Activated gamma-delta T cell treated with anti-CD3 and anti-CD28 coated beads, Interleukin-2, amount 50 U/mL, for 16 hours (primary cell): ENCODE measurements at regions not wholly inside any gene's neighbourhood (a gene's known extent, or its start where the extent isn't known, plus 50 kb on each side); places are given as distances from the start of the nearest gene placed in this dataset.
"Not testable (repeated sequence)": the region's sequence is repeated elsewhere in the genome, so short reads cannot be mapped to it uniquely, and the experiment has no call there.

Experiments
- DNase-seq: peaks from one replicate; pipeline ENCODE4 v3.0.0-alpha.2; 2020; ENCODE audit warnings: low read depth

DNA sequence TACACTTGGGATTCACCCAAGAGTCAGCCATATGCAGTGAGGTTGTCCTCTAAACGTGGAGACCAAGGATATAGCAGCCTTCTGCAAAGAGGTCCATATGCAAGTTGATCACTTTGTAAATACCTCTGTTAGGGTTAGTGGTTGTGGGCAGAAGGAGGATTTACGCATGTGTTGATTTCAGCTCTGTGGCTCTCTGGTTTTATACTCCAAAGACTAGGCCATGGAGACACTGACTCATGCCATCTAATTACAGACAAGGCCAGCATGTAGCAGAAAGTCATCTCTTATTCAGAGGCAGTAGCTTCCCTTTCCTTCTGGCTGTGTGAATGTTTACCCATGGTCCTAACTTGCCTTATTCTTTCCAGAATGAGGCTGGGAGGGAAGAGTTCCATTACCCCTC, 140.9 kb upstream of the GOLGA6L4 start:
- DNase-seq, result not testable (repeated sequence)

DNA sequence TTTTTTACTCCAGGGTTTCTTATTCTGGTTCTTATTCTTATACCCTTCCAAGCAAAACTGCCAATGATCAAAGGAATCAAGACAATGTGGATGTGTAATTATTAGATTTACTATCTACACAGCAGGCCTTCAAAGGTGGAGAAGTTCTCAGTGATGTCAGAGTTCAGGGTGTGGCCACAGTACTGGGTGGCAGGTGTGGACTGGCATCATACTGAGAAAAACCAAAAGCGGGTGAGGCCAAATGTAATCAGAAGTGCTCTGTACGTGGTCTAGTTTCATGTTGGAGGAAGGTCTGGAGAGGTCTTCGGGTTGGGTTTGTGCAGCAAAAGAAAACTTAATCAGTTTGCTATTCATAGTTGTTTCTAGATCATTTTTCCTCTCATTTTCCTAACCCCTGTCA, 138.5 kb upstream of the GOLGA6L4 start:
- DNase-seq, result not testable (repeated sequence)

DNA sequence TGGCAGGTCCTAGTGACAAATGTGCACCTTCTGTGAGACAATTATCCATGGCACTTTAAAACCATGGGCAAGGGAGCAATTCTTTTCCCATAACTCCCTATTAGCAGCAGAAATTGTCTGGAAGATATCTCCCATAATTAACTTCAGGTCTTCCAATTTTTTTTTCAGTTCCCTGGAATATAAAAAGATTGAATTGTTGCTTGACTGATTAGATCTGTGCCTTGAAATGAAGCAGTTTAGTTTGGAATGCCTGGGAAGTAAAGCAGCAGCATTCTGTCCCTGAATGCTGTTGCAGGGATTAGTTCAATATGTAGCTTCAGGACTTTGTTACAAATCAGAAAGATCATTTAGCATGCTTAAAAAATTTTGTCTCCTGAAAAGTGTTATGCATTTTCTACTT, 137.0 kb upstream of the GOLGA6L4 start:
- no peak for DNase-seq

DNA sequence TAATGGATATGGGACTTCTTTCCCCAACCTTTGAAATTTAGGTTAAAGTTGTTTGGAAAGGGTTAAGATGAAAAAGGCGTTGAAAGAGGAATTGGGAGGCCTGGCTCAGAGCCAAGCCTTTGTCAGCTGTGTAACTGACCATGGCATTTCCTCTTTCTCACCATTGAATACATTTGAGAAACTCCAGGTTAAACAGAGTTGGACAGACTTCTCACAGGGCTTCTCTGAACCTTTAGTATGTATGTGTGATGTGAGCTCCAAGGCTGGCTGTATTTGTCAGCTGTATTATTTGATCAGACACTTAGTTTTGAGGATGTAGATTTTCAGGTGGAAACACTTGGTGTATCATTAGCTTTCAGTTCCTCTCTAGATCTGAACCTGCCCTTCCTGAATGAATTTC, 136.4 kb upstream of the GOLGA6L4 start:
- DNase-seq, result no peak

DNA sequence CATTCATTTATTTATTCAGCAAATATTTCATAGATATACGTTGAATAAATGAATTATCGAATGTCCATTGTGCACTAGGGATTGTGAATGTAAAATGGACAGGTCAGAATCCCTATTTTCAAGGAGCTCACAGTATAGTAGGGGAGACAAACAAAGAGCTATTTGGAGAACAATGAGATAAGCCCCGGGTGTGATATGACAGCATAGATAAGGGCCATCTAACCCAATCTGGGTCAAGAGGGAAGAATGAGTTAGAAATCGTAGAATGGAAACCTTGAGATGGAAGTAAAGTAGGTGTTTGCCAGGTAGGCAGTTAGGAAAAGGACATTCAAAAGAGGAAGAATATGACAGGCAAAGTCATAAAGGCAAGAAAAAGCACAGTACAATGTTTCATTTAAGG, 132.2 kb upstream of the GOLGA6L4 start:
- DNase-seq, result no peak

DNA sequence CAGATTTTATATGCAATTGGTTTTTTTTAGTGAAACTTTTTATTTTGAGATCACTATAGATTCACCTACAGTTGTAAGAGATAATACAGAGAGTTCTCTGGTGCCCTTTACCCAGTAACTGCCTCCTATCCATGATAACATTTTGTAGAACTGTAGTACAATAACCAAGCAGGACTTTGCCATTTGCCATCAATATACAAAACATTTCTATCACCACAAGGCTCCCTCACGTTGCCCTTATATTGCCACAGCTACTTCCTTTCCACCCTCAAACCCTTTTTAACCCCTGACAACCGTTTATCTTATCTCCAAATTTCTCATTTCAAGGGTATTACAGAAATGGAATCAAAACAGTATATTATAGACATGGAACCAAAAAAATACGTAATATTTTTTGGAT, 130.7 kb upstream of the GOLGA6L4 start:
- no peak for DNase-seq

DNA sequence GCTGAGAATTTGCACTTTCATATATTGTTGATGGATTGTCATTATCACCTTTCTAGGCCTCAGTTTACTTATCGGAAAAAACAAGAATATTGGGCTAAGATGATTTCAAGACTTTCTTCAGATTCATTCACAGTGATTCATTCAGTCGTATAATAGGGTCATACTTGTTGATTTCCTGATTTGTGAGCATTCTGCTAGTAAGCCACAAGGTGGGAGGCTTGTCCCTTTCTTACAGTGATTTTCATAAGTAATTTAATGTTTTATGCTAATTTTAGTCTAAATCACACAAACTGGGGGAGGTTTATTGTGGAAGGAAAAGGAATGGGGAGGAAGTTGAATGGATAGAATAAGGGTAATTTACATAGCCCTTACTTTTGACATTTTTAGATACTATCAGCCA, 126.8 kb upstream of the GOLGA6L4 start:
- no peak for DNase-seq

DNA sequence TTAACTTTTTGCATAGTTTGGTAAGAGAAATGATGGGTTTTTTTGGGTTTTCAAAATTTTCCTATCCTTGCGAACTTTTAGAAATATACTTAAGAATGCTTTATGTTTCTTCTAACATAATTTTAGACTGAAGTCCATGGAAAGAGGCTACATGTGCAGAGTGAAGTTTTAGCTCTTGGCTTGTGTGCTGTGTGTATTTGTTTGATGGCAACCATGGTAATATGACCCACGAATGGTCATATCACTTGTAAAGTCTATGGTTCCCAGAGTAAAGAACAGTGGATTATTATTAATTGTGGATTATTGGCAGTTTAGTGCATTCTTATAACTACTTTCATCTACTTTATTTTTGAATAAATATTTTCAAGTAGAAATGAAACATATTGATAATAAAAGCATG, 124.0 kb upstream of the GOLGA6L4 start:
- DNase-seq, result no peak

DNA sequence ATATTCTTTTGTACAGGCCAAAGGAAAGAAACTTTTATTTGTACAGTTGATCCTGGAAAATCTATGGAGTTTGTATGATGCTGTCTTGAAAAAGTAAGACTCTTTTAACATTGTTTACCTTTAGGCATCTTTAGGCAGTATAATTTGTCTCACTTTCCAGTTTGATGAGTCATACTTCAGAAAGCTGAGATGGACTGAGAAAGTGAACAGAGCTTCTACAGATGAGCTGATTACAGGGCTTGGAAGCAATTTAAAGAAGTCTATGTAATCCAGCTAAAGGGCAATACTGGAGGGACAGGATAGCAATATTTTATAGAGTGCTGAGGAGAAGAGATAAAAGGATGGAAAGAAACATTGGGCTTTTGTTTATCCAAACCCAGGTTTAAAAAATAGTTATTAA, 123.5 kb upstream of the GOLGA6L4 start:
- DNase-seq, result no peak

DNA sequence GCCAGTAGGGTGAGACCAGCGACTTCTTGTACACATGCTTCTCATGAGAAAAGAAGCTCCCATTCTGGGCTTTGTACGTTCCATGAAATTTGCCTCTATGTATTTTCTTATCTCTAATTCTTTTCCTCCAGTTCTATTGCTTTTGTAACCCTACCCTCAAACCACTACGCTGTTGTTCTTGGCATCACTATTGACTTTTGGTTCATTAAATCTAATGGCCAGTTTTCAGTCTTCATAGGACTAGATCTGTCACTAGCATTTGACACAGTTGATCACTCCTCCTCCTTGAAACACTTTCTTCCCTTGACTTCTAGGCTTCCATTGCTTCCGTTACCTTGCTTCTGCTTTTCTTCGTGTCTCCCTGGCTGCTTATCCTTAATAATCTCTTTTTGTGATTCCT, 121.7 kb upstream of the GOLGA6L4 start:
- DNase-seq, result no peak

DNA sequence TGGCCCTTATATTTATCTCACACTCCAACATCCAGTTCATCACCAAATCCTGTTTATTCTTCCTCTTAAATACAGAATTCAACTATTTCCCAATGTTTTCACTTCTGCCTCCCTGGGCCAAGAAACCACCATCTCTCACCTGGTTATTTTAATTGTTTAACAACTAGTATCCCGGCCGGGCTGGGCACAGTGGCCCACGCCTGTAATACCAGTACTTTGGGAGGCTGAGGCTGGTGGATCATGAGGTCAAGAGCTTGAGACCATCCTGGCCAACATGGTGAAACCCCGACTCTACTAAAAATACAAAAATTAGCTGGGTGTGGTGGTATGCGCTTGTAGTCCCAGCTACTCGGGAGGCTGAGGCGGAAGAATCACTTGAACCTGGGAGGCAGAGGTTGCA, 120.9 kb upstream of the GOLGA6L4 start:
- not testable (repeated sequence) for DNase-seq

DNA sequence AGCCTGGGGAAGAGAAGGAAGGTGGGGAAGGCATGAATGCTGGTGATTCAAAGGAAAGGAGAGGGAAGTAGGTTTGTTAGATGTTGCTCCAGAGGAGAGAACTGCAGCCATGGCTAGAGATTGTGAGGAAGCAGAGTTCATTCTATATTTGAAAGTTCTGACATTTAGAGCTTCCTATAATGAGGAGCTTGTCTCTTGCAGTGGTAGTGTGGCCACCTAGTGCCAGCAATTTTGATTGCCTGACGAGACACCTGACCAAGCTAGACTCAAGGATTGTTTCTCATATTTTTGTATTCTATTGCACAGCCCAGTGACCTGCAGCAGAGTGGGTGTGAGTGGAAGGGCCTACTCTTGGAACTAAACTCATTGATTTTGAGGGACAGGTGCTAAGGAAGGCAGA, 116.2 kb upstream of the GOLGA6L4 start:
- not testable (repeated sequence) for DNase-seq

DNA sequence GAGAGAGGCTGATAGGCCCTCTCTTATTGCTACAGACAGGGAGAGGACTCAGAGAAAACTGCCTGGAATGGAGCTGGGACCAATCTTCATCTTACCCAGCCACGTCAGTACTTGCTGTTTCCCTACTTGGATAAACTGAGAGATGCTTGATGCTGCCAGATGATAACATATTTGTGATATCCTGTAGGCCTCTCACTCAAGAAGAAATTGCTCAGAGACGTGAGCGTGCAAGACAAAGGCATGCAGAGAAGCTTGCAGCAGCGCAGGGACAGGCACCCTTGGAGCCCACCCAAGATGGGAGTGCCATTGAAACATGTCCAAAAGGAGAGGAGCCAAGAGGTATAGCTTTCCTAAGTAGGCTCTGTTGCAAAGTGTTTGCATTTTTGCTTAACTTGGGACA, 114.7 kb upstream of the GOLGA6L4 start:
- not testable (repeated sequence) for DNase-seq

DNA sequence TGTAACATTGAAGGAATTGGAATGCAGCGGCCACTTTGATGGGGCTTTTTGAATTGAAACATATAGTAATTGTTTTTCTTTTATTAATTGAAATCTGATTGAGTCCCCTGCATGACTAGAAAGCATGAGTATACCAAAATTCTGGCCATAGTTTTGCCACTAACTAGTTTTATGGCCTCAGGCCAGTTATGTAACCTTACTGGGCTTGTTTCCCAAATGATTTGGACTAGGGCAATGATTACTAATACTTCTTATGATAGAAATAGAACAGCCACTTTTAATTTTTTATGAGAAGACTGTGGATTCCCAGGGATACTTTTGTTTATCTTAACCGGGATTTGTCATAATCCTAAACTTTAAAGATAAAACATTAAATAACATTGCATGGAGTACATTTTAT, 106.9 kb upstream of the GOLGA6L4 start:
- not testable (repeated sequence) for DNase-seq

DNA sequence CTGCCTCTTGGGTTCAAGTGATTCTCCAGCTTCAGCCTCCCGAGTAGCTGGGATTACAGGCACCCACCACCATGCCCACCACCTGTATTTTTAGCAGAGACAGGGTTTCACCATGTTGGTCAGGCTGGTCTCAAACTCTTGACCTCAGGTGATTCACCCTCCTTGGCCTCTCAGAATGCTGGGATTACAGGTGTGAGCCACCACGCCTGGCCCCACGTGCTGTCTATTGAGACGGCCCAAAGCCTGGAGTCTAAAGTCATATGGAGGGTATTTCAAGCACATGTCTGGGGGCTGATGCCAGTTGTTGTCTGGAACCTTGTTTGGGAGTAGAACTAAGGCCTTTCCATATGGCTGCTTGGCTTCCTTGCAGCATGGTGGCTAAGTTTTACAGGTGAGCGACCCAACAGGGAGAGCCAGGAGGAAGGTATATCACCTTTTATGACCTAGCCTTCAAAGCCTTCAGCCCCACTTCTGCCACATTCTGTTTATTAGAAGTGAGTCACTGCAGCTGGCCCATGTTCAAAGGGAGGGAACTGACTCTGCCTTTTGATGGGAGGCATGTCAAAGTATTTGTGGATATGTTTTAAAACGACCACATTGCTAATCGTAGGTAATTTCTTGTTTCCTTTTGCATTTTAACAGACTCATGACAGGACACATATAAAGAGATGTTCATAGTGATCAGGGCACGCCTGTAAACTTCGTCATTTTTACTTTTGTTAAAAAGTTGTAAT, 105.3 kb upstream of the GOLGA6L4 start:
- DNase-seq, result not testable (repeated sequence)

DNA sequence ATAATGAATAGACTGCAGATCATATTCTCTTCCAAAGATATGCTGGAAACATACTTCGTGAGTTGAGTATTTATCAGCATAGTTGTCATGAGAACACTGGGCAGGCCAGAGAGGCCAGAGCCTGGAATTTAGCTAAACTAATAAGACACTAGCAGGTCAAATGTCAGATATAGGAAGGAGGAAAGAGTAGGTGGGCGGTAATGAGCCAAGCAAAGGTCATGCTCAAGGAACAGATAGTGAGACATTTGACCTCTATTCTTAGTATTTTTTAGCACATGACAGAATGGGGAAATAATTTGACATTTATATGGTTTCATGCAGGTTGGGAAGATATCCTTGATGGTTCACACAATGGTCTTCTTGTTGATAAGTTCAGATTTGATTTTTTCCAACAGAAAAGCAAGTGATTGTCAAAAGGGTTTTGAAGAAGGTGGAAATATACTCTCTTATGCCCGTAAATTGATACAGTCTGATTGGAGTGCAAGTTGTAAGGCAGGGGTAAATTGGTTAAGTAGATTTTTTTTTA, 99.6 kb upstream of the GOLGA6L4 start:
- not testable (repeated sequence) for DNase-seq

DNA sequence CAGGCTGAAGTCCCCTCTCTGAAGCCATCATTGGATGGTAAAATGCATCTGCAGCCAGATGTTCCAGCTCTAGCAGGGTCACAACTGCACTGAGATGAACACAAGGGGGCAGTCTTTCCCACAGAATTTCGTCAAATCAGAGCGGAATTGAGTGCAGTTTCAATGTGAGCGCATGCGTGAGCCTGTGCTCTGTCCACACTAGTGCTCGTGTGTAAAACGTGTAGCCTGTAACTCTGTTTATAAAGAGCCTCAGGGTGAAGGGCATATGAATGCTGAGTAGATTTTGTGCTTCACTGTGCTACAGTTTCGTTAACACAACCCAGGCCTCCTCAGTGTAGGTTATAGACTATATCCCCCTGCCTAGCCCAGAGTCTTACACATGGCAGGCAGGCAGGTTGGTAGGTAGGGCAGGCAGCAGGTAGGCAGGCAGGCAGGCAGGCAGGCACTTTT, 92.7 kb upstream of the GOLGA6L4 start:
- peak; percentile 68 for DNase-seq

DNA sequence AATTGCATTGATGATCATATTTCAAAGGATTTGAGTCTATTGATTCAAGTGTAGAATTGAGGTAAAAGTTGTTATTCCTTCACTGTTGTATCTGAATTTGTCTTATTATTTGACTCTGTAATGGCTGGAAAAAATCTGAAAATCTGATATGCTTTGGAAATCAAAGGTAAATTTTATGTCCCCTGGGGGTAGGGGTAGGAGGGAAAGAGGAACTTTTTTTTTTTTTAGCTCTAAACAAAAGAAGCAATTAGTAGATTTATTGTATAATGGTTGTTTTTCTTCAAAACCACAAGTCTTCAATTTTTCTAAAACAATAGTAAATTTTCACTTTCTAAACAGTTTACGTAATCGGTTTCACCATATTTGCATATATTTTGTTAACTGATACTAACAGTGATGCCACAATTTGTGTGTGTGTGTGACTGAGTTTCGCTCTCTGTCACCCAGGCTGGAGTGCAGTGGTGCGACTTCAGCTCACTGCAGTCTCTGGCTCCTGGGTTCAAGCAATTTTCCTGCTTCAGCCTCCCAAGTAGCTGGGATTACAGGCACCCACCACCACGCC, 91.7 kb upstream of the GOLGA6L4 start:
- no peak for DNase-seq

DNA sequence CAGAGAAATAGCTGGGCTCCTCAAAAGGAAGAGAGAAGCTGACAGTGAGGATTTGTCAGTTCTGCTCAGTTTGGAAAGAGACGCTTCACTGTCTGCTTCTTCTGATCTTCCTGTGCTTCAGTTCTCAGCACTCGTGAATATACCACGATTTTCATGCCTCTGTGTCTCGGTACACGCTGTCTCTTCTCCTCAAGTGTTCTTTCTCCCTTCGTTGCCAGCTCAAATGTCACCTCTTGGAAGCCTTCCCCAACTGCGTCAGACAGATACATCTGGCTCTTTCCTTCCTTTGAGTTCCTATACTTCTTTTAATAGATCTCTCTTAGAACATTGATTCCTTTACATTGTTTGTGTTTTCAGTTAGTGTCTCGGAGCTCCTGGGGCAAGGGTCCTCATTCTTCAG, 90.6 kb upstream of the GOLGA6L4 start:
- not testable (repeated sequence) for DNase-seq

DNA sequence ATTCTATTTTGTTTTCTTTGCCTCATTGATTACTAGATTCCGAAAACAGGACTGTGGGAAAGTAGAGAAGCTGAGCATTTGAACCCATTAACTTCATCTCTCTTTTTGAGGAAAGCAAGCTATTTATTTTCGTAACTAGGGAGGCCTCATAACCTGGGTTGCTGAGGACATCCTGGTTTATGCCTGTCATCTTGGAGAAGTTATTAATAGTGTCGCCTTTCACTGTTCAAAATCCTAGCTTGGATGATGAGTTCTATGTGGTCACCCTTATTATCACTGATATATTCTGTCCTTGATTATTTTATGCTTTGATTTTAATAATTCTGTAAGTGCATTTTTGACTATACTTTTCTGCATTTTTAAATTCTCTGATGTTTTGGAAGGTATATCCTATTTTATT, 89.3 kb upstream of the GOLGA6L4 start:
- DNase-seq, result not testable (repeated sequence)

DNA sequence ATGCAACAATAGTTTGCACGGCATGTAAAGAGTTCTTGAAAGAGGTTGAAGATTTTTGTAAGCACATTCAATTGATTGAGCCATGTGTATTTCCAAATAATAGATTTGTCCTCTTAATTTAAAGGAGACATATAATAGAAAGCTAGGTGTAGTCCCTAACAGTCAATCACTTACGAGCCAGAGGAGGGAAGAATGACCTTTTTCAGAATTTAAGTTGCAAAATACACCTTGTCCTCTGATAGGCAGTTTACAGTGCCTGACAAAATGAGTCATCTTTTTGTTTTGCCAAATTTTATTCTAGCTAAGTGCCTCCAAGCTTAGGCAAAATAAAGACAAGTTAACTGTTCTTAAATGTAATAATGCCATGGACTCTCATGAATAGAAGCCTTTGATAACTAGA, 88.3 kb upstream of the GOLGA6L4 start:
- not testable (repeated sequence) for DNase-seq

DNA sequence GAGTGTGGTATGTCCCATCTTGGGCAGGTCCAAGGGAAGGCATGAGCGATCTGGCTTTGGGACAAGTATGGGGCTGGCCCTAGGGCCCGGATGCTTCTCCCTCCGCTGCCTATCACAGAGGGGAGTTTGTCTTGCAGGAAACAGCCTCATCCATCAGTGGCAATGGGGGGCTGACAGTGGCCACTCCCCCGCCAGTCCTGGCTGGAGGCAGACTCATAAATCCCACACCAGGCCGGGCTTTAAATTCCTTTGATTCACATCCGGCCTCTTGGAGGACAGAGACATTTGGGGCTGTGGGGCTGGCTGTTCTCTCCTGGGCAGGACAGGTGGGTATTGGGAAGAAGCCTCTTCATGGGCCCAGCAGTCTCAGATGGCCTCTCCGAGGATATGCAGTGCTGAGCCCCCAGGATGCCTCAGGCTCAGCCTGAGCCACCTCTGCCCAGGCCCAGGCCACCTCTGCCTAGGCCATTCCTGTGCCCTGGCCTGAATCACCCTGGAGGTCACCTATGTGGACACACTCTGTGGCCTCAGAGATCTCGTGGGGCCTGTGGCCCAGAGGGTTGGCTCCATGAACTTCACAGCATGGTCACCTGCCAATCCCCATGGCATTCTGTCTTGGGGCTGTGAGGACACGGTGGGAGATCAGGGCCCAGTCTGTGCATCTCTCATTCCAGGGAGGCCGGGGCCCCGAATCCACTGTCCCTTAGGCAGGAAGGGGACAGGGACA, 84.2 kb upstream of the GOLGA6L4 start:
- DNase-seq, result no peak

DNA sequence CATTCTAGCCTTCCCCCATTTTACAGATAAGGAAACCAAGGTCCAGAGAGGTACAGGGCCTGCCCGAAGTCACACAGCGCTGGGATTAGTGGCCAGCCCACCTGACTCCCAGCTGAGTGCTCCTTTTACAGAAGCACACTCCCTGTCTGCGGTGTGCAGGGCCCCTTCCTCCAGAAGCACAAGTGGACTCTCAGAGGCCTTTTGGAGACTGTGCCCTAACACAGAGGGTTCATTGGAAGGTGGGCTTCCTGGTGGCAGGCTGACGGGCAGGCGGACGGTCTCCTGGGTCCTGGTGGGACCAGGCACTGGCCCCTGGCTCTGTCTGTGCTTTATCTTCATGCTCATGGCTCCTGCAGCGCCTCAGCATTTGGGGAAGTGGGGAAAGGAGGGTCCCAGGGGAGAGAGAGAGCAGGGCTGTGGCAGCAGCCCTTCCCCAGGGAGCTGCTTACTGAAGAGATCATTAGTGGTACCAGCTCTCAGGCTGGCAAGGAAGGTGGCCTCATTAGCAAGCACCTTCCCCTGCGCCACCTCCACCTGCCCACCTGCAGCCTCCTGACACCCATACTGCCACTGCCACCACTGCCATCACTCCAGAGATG, 83.1 kb upstream of the GOLGA6L4 start:
- not testable (repeated sequence) for DNase-seq
